Esophagus muscularis mucosa (tissue), 4 donors: ENCODE measurements at regions not wholly inside any gene's neighbourhood (a gene's known extent, or its start where the extent isn't known, plus 50 kb on each side); places are given as distances from the start of the nearest gene placed in this dataset.

Experiments
- EP300 ChIP-seq: sonication (generic); formaldehyde crosslinking; IDR thresholded peaks from one replicate; pipeline ENCODE4 v1.6.1; 2017; ENCODE audit warnings: antibody characterized with exemption
- POLR2A ChIP-seq: fragments of 450-650 bp; IDR thresholded peaks from one replicate; pipeline ENCODE4 v1.6.1; 2017; ENCODE audit warnings: antibody characterized with exemption, moderate library complexity, mild to moderate bottlenecking, low read depth
- POLR2AphosphoS5 ChIP-seq, 2 donors: sonication (generic); formaldehyde crosslinking; IDR thresholded peaks; one replicate each; pipeline ENCODE4 v1.6.1; 2017; ENCODE audit warnings: antibody characterized with exemption in 2 of 2
- TF ChIP-seq, protein P1 (sequence below), 3 experiments: fragments of 200-600 bp in 2 of 3; fragments of 450-650 bp in 1 of 3; sonication (generic) in 2 of 3; IDR thresholded peaks; one replicate each; pipeline ENCODE4 v1.5.1; 2017 to 2019; ENCODE audit warnings: antibody characterized with exemption in 3 of 3, mild to moderate bottlenecking in 2 of 3, moderate library complexity in 1 of 3

GRCh38 chr6:119630561-119631192 is 281.1 kb upstream of the MAN1A1 start:
- TF ChIP-seq, protein P1, sequence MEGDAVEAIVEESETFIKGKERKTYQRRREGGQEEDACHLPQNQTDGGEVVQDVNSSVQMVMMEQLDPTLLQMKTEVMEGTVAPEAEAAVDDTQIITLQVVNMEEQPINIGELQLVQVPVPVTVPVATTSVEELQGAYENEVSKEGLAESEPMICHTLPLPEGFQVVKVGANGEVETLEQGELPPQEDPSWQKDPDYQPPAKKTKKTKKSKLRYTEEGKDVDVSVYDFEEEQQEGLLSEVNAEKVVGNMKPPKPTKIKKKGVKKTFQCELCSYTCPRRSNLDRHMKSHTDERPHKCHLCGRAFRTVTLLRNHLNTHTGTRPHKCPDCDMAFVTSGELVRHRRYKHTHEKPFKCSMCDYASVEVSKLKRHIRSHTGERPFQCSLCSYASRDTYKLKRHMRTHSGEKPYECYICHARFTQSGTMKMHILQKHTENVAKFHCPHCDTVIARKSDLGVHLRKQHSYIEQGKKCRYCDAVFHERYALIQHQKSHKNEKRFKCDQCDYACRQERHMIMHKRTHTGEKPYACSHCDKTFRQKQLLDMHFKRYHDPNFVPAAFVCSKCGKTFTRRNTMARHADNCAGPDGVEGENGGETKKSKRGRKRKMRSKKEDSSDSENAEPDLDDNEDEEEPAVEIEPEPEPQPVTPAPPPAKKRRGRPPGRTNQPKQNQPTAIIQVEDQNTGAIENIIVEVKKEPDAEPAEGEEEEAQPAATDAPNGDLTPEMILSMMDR (IDR thresholded peaks at IDR 0.05): no peak
- TF ChIP-seq POLR2AphosphoS5 (IDR thresholded peaks at IDR 0.05) (no peak), POLR2A (no peak), EP300 (no peak)
